ENCODE measurements at regions not wholly inside any gene's neighbourhood (a gene's known extent, or its start where the extent isn't known, plus 50 kb on each side); places are given as distances from the start of the nearest gene placed in this dataset.

GRCh38 chrX:113457719-113458118, 617.1 kb upstream of the AMOT start:
- no peak for DNase-seq (ENCODE audit: low read depth in 1 of 2, low spot score in 1 of 2)
- Histone ChIP-seq H3K27me3 (ENCODE audit: insufficient read depth, poor library complexity, severe bottlenecking) (no peaks in the 10 kb centered on the region), H3K27ac (replicated peaks) (no peak overlapping the region), H3K4me3 (replicated peaks; ENCODE audit: insufficient read depth, low read length) (no peak overlapping the region)
- TF ChIP-seq, protein P1, sequence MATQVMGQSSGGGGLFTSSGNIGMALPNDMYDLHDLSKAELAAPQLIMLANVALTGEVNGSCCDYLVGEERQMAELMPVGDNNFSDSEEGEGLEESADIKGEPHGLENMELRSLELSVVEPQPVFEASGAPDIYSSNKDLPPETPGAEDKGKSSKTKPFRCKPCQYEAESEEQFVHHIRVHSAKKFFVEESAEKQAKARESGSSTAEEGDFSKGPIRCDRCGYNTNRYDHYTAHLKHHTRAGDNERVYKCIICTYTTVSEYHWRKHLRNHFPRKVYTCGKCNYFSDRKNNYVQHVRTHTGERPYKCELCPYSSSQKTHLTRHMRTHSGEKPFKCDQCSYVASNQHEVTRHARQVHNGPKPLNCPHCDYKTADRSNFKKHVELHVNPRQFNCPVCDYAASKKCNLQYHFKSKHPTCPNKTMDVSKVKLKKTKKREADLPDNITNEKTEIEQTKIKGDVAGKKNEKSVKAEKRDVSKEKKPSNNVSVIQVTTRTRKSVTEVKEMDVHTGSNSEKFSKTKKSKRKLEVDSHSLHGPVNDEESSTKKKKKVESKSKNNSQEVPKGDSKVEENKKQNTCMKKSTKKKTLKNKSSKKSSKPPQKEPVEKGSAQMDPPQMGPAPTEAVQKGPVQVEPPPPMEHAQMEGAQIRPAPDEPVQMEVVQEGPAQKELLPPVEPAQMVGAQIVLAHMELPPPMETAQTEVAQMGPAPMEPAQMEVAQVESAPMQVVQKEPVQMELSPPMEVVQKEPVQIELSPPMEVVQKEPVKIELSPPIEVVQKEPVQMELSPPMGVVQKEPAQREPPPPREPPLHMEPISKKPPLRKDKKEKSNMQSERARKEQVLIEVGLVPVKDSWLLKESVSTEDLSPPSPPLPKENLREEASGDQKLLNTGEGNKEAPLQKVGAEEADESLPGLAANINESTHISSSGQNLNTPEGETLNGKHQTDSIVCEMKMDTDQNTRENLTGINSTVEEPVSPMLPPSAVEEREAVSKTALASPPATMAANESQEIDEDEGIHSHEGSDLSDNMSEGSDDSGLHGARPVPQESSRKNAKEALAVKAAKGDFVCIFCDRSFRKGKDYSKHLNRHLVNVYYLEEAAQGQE (IDR thresholded peaks at IDR 0.05; ENCODE audit: insufficient replicate concordance, low read depth) = no peak
- TF ChIP-seq SPI1 (IDR thresholded peaks at IDR 0.05; ENCODE audit: borderline replicate concordance, low read depth) = no peak
- TF ChIP-seq CTCF (IDR thresholded peaks at IDR 0.05; ENCODE audit: insufficient read depth, low read length) = no peak
- TF ChIP-seq GABPA (IDR thresholded peaks at IDR 0.05; ENCODE audit: low read depth) = no peak
- no peak for TF ChIP-seq POLR2AphosphoS5 (IDR thresholded peaks at IDR 0.05; ENCODE audit: low read depth)

DNA sequence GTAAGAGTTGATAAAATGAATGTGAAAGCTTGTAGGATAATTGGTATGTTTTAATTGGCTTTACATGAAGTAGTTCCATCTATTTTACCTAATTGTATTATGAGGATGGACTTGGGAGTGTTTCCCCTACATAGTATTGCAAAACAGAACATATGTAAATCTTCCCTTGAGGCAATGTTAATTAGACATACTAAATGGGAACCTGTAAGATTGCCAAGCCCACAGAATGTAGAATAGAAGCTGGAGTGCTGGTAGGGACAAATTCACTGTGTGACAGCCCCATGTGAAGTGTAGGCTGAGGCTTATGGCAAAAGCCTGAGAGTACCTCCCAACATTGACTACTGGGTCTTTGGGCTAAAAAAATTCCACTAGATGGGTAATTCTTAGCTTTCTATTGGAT, 615.0 kb upstream of the AMOT start:
- no peak for TF ChIP-seq GABPA (IDR thresholded peaks at IDR 0.05; ENCODE audit: low read depth)
- TF ChIP-seq CTCF (IDR thresholded peaks at IDR 0.05; ENCODE audit: insufficient read depth, low read length) = no peak
- TF ChIP-seq, protein P1 (IDR thresholded peaks at IDR 0.05; ENCODE audit: insufficient replicate concordance, low read depth) = no peak
- TF ChIP-seq SPI1 (IDR thresholded peaks at IDR 0.05; ENCODE audit: borderline replicate concordance, low read depth) = no peak
- TF ChIP-seq POLR2AphosphoS5 (IDR thresholded peaks at IDR 0.05; ENCODE audit: low read depth) = no peak
- no peak for DNase-seq (ENCODE audit: low read depth in 1 of 2, low spot score in 1 of 2)
- Histone ChIP-seq H3K27ac (replicated peaks) (no peak overlapping the region), H3K4me3 (replicated peaks; ENCODE audit: insufficient read depth, low read length) (no peak overlapping the region), H3K27me3 (ENCODE audit: insufficient read depth, poor library complexity, severe bottlenecking) (no peaks in the 10 kb centered on the region)

DNA sequence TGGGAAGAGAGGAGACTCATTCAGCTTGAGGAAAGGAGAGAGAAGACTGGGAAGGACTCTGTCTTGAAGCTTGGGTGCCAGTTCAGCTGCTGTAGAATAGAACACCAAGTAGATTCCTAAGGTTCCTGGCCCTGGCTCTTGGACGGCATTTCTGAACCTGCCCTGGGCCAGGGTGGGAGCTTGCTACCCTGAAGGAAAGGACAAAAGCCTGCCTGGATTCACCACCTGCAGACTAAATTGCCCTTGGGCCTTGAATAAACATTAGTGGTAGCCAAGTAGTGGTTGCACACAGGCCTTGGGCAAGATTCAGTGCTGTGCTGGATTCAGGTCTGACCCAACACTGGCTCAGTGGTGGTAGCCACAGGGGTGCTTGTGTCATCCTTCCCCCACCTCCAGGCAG, 588.4 kb upstream of the AMOT start:
- Histone ChIP-seq H3K4me3 (replicated peaks; ENCODE audit: insufficient read depth, low read length) (no peak overlapping the region), H3K27me3 (ENCODE audit: insufficient read depth, poor library complexity, severe bottlenecking) (no peaks in the 10 kb centered on the region), H3K27ac (replicated peaks) (no peak overlapping the region)
- DNase-seq (ENCODE audit: low read depth in 1 of 2, low spot score in 1 of 2) = no peak
- TF ChIP-seq CTCF (IDR thresholded peaks at IDR 0.05; ENCODE audit: insufficient read depth, low read length) (no peak), SPI1 (IDR thresholded peaks at IDR 0.05; ENCODE audit: borderline replicate concordance, low read depth) (no peak), POLR2AphosphoS5 (IDR thresholded peaks at IDR 0.05; ENCODE audit: low read depth) (no peak), GABPA (IDR thresholded peaks at IDR 0.05; ENCODE audit: low read depth) (no peak)
- TF ChIP-seq, protein P1 (IDR thresholded peaks at IDR 0.05; ENCODE audit: insufficient replicate concordance, low read depth) = no peak
